ENCODE measurements at regions not wholly inside any gene's neighbourhood (a gene's known extent, or its start where the extent isn't known, plus 50 kb on each side); places are given as distances from the start of the nearest gene placed in this dataset.

DNA sequence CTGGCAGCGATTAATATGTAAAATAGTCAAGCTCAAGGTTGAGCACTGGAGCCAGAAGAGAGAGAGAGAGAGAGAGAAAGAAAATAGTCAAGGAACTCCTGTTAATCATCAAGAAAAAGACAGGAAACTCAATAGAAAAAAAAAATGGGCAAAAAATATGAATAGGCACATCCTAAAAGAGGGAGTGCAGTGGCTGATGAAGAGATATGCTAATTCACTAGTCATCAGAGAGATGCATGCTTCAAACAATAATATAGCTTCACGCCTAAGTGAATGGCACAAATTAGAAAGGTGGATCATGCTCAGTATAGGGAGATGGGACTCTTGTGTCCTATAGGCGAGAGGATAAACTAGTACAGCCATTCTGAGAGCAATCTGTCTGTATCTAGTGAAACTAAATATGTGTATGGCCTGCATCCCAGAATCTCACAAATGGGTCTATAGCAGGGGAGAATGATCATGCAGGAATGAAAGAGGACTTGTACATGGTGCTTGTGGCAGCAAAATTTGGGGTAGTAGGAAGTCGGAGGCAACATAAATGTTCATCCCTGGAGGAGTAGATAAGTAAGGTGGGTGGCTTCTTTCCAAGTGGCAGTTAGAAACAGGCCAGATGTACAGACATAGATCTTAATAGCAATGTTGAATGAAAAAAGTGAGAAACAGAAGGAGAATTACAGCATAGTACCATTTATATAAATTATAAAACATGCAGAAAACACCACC is 176.8 kb downstream of the VEGFA start:
- DNase-seq = no peak

DNA sequence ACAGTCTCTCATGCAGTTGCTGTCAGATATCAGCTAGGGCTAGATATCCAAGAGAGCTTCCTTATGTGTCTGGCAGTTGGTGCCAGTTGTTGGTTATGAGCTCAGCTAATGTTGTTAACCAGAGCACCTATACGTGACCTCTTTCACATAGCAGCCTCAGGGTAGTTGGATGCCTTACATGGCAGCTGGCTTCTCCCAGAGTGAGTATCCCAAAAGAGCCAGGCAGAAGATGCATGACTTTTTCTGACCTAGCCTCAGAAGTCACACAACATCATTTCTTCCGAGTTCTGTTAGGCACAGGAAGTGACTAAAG is 175.7 kb downstream of the VEGFA start:
- no peak for DNase-seq

DNA sequence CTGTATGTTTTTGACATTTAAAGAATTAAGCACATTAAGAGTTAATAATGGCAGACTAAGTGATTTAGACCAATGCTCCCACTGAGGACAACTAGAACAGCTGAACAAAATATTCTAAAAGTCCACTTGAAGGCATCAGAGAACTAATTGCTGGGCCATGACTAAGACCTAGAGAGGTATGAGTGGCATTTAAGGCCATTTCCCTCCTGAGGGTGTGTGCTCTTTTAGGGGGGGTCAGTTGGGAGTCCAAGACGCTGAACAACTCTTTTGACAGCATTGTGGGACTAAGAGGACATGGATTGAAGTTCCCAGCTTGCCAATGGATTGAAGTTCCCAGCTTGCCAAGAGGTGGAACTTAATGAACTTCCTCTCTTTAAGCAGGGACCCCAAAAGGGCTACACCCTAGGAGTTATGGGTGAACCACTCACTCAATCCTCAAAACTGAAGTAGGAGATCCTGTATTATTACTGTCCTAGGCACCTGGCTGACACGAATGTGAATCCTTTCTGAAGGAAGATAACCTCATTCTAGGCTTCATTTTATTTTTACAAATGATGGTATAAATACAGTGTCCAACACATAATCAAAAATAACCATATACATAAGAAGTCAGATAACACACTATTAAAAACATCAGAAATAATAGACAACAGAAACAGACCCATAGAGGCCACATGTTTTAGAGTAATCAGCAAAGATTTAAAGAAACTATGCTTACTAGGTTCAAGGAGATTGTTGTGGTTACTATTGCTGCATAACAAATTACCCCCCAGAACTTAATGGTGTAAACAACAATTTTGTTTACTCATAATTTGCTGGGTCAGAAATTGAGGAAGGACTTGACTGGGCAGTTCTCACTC is 175.1 kb downstream of the VEGFA start:
- DNase-seq = no peak

DNA sequence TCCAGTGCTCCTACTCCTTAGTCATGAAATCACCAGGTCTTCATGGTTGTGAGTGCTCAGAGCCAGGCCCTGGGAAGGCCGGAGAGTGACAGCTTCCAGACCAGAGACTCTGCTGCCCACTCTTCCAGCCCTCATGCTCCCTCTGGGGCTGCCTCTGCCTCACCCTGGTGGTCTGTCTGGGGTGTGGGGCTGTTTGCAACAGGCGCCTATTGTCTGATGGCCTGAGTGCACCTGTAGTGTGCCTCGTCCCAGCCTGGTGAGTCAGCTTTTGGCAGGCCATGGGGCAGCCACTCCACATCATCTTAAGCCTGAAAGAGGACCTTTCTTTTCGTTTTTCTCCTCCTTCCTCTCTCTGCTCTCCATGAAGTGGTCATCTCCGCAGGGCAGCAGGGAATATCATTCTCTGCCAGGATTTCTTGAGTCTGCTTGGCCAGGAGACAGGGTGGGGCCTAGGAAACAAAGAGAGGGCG is 173.8 kb downstream of the VEGFA start:
- no peak for DNase-seq

- DNase-seq = no peak
These were observed 173.2 kb downstream of the VEGFA start for GRCh38 chr6:43943099-43943766.

DNA sequence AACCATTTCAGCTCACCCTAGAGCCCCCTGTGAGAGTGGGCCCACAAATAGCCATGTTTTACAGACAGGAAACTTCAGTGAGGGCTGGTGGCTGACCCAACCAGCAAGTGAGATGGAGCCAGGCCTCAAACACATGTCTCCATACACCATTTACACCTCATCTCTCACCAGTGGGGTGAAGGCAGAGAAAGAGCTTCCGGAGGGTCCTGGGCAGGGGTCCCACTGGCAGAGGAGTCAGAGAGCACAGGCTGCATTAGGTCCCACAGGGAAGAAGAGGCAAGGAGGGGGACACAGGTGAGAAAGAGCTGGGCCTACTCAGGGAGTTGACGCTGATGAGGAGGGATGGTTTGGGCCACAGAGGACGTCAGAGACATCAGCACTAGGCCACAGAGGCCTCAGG is 172.6 kb downstream of the VEGFA start:
- DNase-seq = no peak

GRCh38 chr6:43942011-43942442 is 172.0 kb downstream of the VEGFA start:
- DNase-seq = no peak

- no peak for DNase-seq
These were observed 171.2 kb downstream of the VEGFA start for GRCh38 chr6:43941174-43941573.

DNA sequence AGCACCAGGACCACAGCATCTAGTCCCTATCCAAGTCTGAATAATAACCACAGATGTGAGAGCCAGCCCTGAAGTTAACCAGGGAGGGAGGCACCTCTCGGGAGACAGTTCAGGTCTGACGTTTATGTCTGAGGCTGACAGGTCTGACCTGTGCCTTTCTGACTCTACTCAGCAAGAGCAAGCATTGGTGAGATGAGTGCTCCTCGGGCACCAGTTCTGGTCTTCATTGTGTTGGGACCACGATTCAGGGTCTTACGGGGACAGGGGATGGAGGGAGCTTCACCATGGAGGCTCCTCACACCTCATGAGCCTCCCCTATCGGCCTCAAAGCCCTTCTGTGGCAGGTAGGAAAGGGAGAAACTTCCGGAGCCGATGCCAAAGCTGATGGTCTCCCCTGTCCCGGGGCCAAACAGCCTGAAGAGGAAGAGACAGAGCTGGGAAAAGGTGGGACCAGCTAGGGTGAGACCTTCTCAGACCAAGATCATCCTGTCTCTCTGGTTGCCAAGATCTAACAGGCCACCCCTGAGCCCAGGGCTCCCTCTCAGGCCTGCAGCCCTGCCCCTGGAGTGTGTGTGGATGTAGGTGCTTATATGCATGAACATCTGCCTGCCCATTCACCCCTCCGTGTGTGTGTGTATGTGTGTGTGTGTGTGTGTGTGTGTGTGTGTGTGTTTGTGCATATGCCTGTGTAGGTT is 170.5 kb downstream of the VEGFA start:
- DNase-seq = no peak

- DNase-seq = no peak
These were observed 170.0 kb downstream of the VEGFA start for GRCh38 chr6:43940071-43940392.

GRCh38 chr6:43939281-43940070 is 169.5 kb downstream of the VEGFA start:
- no peak for DNase-seq

- DNase-seq = no peak
These were observed 168.4 kb downstream of the VEGFA start for GRCh38 chr6:43938178-43939105.

DNA sequence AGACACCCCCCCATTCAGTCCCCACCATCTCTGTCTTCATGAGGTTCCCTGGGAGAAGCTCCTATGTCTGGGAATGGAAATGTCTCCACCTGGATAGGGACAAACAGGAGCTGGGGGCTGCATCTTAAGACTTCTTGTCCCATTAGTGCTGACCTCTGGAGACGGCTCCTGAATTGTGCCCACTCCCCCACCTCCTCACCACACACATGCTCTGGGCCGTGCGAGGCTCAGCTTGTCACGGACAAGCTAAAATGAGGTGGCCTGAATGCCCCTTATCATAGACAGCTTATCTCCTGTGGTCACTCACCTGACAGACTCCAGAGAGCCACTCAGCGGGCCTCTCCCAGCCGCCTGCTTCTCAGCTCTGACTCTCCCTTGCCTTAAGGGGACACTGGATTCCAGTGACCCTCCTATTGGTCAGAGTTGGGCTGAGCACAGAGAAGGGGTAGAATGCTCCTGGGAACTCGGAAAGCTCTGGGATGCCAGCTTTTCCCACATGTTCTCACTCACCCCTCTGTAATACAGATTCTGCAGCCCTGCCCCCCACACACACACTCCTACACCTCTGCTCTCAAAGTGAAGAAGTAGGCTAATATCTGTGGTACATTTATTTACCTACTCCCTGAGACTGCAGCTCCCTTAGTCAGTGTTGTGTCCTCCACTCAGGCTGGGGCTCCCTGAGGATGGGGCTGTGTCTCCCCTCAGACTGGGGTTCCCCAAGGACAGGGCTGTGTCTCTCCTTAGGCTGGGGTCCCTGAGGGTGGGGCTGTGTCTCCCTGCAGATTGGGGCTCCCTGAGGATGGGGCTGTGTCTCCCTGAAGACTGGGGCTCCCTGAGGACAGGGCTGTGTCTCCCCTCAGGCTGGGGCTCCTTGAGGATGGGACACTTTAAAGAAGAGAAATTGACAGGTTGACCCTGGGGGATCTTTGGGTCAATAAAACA is 167.5 kb downstream of the VEGFA start:
- no peak for DNase-seq

GRCh38 chr6:43936476-43936875 is 166.5 kb downstream of the VEGFA start:
- DNase-seq = no peak

- DNase-seq = no peak
These were observed 166.0 kb downstream of the VEGFA start for GRCh38 chr6:43935921-43936439.

DNA sequence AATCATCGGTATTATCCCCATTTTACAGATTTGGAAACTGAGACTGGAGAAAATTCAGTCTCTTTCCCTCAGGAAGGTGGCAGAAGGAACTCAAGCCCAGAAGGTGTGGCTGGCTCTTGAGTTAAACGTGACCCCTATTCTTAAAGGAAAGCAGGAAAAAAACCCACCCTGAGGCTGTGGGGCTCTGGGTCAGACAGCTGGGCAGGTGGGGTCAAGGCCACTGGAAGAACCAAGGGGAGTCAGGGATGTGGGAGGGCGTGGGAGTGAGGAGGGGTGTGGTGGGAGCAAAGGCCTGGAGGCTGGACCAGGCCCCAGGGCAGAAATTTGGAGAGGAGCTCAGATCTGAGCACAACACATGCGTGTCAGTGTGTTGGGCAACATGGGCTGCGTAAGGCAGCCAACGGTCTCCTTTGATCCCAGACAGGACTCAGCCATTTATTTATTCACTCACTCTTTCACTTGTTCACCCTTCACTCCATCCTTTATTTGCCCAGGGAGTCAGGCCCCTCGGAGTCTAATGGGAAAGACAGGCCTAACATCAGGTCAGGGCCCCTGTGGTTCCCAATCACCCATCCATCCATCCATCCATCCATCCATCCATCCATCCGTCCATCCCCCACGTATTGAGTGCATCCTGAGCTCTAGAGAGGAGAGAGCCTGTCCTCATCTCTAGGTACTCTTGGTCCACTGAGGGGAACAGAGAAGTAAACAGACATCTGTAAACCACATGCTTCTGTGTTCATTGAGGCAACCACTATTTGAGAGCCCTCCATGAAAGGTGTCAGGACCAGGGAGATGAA is 165.0 kb downstream of the VEGFA start:
- no peak for DNase-seq

DNA sequence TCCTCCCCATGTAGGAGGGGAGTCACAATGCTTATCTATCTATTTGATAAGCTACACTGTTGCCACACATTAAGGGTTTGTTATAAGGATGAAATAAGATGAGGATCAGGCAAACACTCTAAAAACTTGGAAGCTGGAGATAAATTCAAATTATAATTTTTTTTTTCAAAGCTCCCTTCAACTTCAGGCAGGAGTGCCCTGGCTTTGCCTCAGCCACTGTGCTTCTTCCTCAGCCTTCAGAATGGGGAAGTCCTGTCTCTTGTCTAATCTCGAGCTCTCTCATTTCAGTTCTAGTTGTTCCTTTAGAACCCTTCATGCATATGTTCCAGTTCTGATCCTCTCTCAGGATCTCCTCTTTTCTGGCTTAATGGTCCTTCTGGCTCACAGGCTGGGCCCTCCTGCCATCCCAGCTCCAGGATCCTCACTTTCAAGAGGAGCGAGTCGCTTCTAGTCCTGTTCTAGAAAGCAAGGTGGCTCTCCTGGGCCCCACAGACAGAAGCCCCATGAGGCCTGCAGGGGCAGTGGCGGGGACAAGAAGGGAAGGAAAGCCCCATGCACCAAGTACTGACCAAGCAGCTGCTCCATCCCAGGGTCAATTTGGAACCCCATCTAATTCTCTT is 164.3 kb downstream of the VEGFA start:
- no peak for DNase-seq

DNA sequence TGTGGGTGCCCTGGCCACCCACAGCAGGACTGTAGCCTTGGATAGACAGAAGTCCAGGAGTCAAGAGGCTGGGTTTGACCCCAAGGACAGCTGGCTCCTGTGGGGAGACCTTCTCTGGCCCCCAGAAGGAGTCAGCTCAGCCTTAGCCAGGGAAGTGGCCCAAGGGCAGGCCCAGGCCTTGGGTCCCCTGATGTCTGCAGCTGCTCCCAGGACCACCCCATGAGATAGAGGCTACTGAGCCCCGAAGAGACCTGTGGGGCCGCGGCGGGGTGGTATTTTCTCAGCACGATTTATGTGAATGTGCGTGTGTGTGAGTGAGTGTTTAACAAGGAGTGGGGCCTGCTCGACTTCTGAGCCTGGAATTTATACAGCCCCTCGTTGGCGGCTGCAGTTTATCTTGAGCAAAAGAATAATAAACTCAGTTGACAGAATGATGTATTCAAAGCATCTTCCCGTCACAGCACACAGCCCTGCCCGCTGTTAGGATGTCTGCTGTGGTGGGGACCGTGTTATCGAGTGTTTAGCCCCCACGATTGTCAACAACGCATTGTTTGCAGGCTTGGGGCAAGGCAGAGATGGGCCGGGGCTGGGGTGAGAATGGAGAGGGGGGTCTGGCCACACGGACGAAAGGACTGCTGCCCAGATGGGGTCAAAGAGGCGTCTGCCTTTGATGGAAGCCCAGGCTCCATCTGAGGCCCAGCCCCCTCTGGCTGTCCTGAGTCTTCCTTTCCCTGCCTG is 163.3 kb downstream of the VEGFA start:
- no peak for DNase-seq

All from CD4-positive, alpha-beta T cell treated with Interleukin-15 for 1 hour (primary cell).